ENCODE measurements at regions not wholly inside any gene's neighbourhood (a gene's known extent, or its start where the extent isn't known, plus 50 kb on each side); places are given as distances from the start of the nearest gene placed in this dataset.
A peak's percentile ranks its signal among the peaks of the same experiment; 100 is the strongest.

DNA sequence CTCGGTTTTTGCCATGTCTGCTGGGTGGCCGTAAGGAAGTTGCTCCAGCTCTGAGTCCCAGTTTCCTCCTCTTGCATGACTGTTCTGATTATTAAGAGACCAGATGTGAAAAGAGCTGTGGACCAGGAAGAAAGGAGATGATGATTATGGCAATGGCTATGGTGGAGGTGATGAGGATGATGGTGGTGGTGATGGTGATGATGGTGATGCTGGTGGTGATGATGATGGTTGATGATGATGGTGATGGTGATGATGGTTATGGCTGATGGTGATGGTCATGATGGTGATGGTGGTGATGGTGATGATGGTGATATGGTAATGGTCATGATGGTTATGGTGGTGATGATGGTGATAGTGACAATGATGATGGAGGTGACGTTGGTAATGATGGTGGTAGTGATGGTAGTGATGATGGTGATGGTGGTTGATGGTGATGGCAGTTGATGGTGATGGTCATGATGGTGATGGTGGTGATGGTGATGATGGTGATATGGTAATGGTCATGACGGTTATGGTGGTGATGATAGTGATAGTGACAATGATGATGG lies 107.8 kb upstream of the NKX1-1 start:
- H2AFZ ChIP-seq (ENCODE audit: low read depth, low read length): no peak overlapping the region
- FAIRE-seq: no peak
- peaks cover 25 to 45% of the 10 kb centered on the region in 2 experiments; a peak in 4 of 5 replicates for H3K27me3 ChIP-seq (ENCODE audit: control insufficient read depth in 2 of 2, insufficient read depth in 2 of 2, low read length in 2 of 2)
- 10% methylated on average over 4 of the region's 4 CpGs for whole genome bisulfite sequencing (ENCODE audit: insufficient coverage, low coverage, missing lambda C conversion rate)
- H3K27ac ChIP-seq (ENCODE audit: extremely low read depth, low read depth, low read length): no peak overlapping the region
- TF ChIP-seq CBX5 (IDR thresholded peaks at IDR 0.05; ENCODE audit: borderline replicate concordance, low read depth) (no peak), EHMT2 (IDR thresholded peaks at IDR 0.05) (peak; percentile 50), ZNF24 (IDR thresholded peaks at IDR 0.05) (no peak), POLR2AphosphoS2 (IDR thresholded peaks at IDR 0.05; ENCODE audit: low read length) (no peak), TSC22D4 (tag; IDR thresholded peaks at IDR 0.05) (0 out of 2 replicates have a peak, but pooled peaks have one; percentile 7), SETDB1 (IDR thresholded peaks at IDR 0.05; ENCODE audit: low read length) (no peak), SIRT6 (IDR thresholded peaks at IDR 0.05; ENCODE audit: low read depth, low read length) (no peak)
- in situ Hi-C loops (cut with MboI) (no loop called here), intact Hi-C loops (cut with micrococcal nuclease) (loop anchor here (5.0 kb wide), 1 partner anchor 157 kb away; no protein-coding TSS in a partner anchor)
- no peak overlapping the region for H3K4me2 ChIP-seq (ENCODE audit: insufficient read depth, low read length)
- 0 out of 2 replicates have a peak, but pooled peaks cover 3% of the 10 kb centered on the region for H3K9me3 ChIP-seq (replicated peaks; ENCODE audit: control insufficient read depth, insufficient read depth, low read depth, low read length)
- ChIA-PET POLR2A (interaction anchor here (0.9 to 1.0 kb wide), 2 partner anchors 16 to 158 kb away, joined by 3 to 4 read pairs; no protein-coding TSS in a partner anchor), CTCF (ENCODE audit: low intra/inter-chr PET ratio) (interaction anchor here (0.6 to 0.7 kb wide), 2 partner anchors 158 to 162 kb away, joined by 3 to 4 read pairs; no protein-coding TSS in a partner anchor)
- H3K4me3 ChIP-seq: no peak overlapping the region
- ATAC-seq: no peak
- no peak overlapping the region for H3K9ac ChIP-seq (ENCODE audit: insufficient read depth in 1 of 2, low read depth in 2 of 2, low read length in 2 of 2)
- no peak for DNase-seq (ENCODE audit: extremely low read depth in 1 of 4, low spot score in 3 of 4)
- H3K79me2 ChIP-seq (ENCODE audit: control insufficient read depth, insufficient read depth, low read length): no peaks in the 10 kb centered on the region
- H4K20me1 ChIP-seq (replicated peaks; ENCODE audit: control insufficient read depth, insufficient read depth, low read length): no peaks in the 10 kb centered on the region
- no peaks in the 10 kb centered on the region for H3K36me3 ChIP-seq (ENCODE audit: control insufficient read depth, insufficient read depth, low read length)
- peaks cover 0 to 39% of the 10 kb centered on the region in 2 experiments; a peak in 2 of 5 replicates for H3K4me1 ChIP-seq (replicated peaks in 1 of 2; ENCODE audit: control insufficient read depth in 2 of 2, insufficient read depth in 2 of 2, low read length in 2 of 2)
- BruUV-seq (replicated peaks): no TSS peak
- H3K9me1 ChIP-seq (ENCODE audit: control insufficient read depth, insufficient read depth, low read length): no peaks in the 10 kb centered on the region

All from K562 (cell line).